ENCODE measurements at regions not wholly inside any gene's neighbourhood (a gene's known extent, or its start where the extent isn't known, plus 50 kb on each side); places are given as distances from the start of the nearest gene placed in this dataset.

DNA sequence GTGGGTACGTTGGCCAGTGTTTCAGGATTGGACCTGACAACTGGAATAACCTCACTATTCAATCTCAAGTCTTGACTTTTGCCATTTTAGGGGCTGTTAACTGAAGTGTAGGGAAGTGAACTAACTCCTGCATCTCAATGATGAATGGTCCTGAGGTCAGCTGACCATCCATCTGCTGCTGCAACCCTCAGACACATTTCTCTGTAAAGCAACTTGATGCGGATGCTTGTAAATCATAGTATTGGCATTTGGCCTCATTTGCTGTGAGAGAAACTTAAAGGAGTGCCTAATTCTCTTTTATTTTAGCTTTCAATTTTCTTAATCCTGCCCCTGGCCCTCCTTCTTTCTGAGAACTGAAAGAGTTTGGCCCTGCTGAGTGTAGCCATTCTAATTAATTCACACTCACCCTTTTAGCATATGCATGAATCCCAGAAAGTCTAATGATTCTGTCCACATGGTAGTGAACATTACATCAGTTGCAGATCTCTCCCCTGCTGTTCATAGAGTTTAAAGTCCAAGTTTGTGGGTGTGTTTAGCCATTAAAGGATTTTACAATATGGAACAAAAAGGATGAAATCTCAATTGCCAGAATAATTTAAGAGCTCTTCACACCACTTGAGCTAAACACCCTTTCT is 1531.4 kb upstream of the SLC10A2 start:
- H3K9ac ChIP-seq (ENCODE audit: extremely low read depth, low read length, poor library complexity, severe bottlenecking): no peak overlapping the region

DNA sequence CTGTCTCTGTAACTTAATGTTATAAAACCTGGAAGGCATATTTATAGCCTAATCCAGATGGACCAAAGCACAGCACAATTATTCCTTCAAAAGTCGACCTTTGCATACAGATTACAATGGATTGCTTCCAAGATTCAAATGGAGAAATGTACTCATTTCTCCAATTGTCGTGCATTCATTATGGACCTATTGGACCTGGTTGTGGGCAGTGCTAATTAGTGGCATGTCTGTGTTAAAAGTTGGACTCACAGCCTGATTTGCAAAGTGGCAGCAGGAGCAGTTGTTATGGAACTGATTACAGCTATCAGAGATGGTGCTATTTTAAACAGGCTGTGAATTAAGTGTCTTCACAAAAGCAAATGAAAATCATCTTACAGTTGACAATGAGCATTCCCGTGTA is 1529.3 kb upstream of the SLC10A2 start:
- WGBS, 2 experiments (ENCODE audit: insufficient coverage in 1 of 2, insufficient read length in 1 of 2): 89 to 90% methylated on average over 3 of the region's 3 CpGs
- TF ChIP-seq, protein P1, sequence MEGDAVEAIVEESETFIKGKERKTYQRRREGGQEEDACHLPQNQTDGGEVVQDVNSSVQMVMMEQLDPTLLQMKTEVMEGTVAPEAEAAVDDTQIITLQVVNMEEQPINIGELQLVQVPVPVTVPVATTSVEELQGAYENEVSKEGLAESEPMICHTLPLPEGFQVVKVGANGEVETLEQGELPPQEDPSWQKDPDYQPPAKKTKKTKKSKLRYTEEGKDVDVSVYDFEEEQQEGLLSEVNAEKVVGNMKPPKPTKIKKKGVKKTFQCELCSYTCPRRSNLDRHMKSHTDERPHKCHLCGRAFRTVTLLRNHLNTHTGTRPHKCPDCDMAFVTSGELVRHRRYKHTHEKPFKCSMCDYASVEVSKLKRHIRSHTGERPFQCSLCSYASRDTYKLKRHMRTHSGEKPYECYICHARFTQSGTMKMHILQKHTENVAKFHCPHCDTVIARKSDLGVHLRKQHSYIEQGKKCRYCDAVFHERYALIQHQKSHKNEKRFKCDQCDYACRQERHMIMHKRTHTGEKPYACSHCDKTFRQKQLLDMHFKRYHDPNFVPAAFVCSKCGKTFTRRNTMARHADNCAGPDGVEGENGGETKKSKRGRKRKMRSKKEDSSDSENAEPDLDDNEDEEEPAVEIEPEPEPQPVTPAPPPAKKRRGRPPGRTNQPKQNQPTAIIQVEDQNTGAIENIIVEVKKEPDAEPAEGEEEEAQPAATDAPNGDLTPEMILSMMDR (conservative IDR thresholded peaks at IDR 0.05): no peak
- no peak overlapping the region for H3K9ac ChIP-seq (ENCODE audit: extremely low read depth, low read length, poor library complexity, severe bottlenecking)

More for the DNA sequence above, 1531.4 kb upstream of the SLC10A2 start:
- no peaks in the 10 kb centered on the region for H3K9me3 ChIP-seq (ENCODE audit: control insufficient read depth, low read length)
- DNase-seq: no peak
- H3K4me3 Mint-ChIP-seq: no peak overlapping the region
- peaks cover 2% of the 10 kb centered on the region for H3K27me3 Mint-ChIP-seq (ENCODE audit: insufficient read depth)
- no peak overlapping the region for H3K27ac Mint-ChIP-seq
- TF ChIP-seq, protein P1 (conservative IDR thresholded peaks at IDR 0.05): no peak
- no peaks in the 10 kb centered on the region for H3K4me1 Mint-ChIP-seq
- WGBS, 2 experiments (ENCODE audit: insufficient coverage in 1 of 2, insufficient read length in 1 of 2): 90 to 94% methylated on average over 2 of the region's 2 CpGs
- no peaks in the 10 kb centered on the region for H3K9me3 Mint-ChIP-seq
- peak overlapping the region; percentile 74 for H3K27ac ChIP-seq (ENCODE audit: low read depth, low read length)
- peaks cover 7% of the 10 kb centered on the region for H3K27me3 ChIP-seq (ENCODE audit: control insufficient read depth, insufficient read depth, low read length, poor library complexity, severe bottlenecking)
- H3K4me3 ChIP-seq (ENCODE audit: low read length): no peak overlapping the region
- no peaks in the 10 kb centered on the region for H3K36me3 Mint-ChIP-seq (ENCODE audit: low read depth)
- H3K4me1 ChIP-seq (ENCODE audit: control insufficient read depth, insufficient read depth, low read length): no peaks in the 10 kb centered on the region
- H3K36me3 ChIP-seq (ENCODE audit: control insufficient read depth, insufficient read depth, low read length): no peaks in the 10 kb centered on the region

DNA sequence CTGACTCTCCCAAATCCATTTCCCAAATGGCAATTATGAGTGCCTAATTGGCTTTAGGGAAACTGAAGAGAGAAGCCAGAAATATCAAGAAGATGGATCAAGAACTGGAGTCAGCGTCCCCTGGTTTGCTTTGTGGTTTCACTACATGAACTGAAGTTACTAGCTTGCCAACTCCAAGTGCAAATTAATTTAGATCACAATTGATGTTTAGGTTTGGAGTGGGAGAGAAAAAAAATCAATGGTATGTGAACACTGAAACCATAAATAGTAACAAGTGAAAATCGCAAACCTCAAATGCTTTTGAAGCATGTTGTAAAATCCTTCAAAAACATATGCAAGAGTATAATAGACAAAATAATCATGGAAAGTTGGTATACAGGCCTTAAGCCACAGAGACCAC is 1528.6 kb upstream of the SLC10A2 start:
- H3K4me3 Mint-ChIP-seq: no peak overlapping the region
- no peaks in the 10 kb centered on the region for H3K36me3 ChIP-seq (ENCODE audit: control insufficient read depth, insufficient read depth, low read length)
- no peaks in the 10 kb centered on the region for H3K9me3 ChIP-seq (ENCODE audit: control insufficient read depth, low read length)
- no peaks in the 10 kb centered on the region for H3K9me3 Mint-ChIP-seq
- 85% methylated on average over 1 of the region's 2 CpGs; no CpG with 5 or more reads in 1 of the 2 experiments for WGBS, 2 experiments (ENCODE audit: insufficient coverage in 1 of 2, insufficient read length in 1 of 2)
- DNase-seq: no peak
- no peak overlapping the region for H3K4me3 ChIP-seq (ENCODE audit: low read length)
- no peak overlapping the region for H3K27ac Mint-ChIP-seq
- H3K4me1 Mint-ChIP-seq: no peaks in the 10 kb centered on the region
- no peak overlapping the region for H3K27ac ChIP-seq (ENCODE audit: low read depth, low read length)
- peaks cover 7% of the 10 kb centered on the region for H3K27me3 ChIP-seq (ENCODE audit: control insufficient read depth, insufficient read depth, low read length, poor library complexity, severe bottlenecking)
- H3K9ac ChIP-seq (ENCODE audit: extremely low read depth, low read length, poor library complexity, severe bottlenecking): no peak overlapping the region
- H3K27me3 Mint-ChIP-seq (ENCODE audit: insufficient read depth): peaks cover 2% of the 10 kb centered on the region
- no peaks in the 10 kb centered on the region for H3K36me3 Mint-ChIP-seq (ENCODE audit: low read depth)
- TF ChIP-seq, protein P1 (conservative IDR thresholded peaks at IDR 0.05): no peak
- no peaks in the 10 kb centered on the region for H3K4me1 ChIP-seq (ENCODE audit: control insufficient read depth, insufficient read depth, low read length)

More for the DNA sequence above, 1529.3 kb upstream of the SLC10A2 start:
- Histone ChIP-seq H3K27ac (ENCODE audit: low read depth, low read length) (no peak overlapping the region), H3K9me3 (ENCODE audit: control insufficient read depth, low read length) (no peaks in the 10 kb centered on the region), H3K36me3 (ENCODE audit: control insufficient read depth, insufficient read depth, low read length) (no peaks in the 10 kb centered on the region), H3K4me1 (ENCODE audit: control insufficient read depth, insufficient read depth, low read length) (no peaks in the 10 kb centered on the region), H3K27me3 (ENCODE audit: control insufficient read depth, insufficient read depth, low read length, poor library complexity, severe bottlenecking) (peaks cover 7% of the 10 kb centered on the region), H3K4me3 (ENCODE audit: low read length) (no peak overlapping the region)
- no peak for DNase-seq
- no peaks in the 10 kb centered on the region for H3K36me3 Mint-ChIP-seq (ENCODE audit: low read depth)
- H3K9me3 Mint-ChIP-seq: no peaks in the 10 kb centered on the region
- H3K4me1 Mint-ChIP-seq: no peaks in the 10 kb centered on the region
- H3K4me3 Mint-ChIP-seq: no peak overlapping the region
- H3K27ac Mint-ChIP-seq: no peak overlapping the region
- H3K27me3 Mint-ChIP-seq (ENCODE audit: insufficient read depth): peaks cover 2% of the 10 kb centered on the region

Measured in endodermal cell (in vitro differentiated cells).